Thyroid gland (tissue), 4 donors: ENCODE measurements at regions not wholly inside any gene's neighbourhood (a gene's known extent, or its start where the extent isn't known, plus 50 kb on each side); places are given as distances from the start of the nearest gene placed in this dataset.

Experiments
- POLR2A ChIP-seq, 2 donors: fragments of 450-650 bp; IDR thresholded peaks; one replicate each; pipeline ENCODE4 v1.6.1; 2017; ENCODE audit warnings: antibody characterized with exemption in 2 of 2, mild to moderate bottlenecking in 2 of 2, moderate library complexity in 1 of 2
- TF ChIP-seq, protein P1 (sequence below), 6 experiments: fragments of 200-600 bp in 3 of 6; fragments of 450-650 bp in 3 of 6; sonication (generic) in 3 of 6; IDR thresholded peaks; one replicate each; pipeline ENCODE4 v1.5.1; 2016 to 2019; ENCODE audit warnings: antibody characterized with exemption in 6 of 6, mild to moderate bottlenecking in 2 of 6, inconsistent platforms in 1 of 6, moderate library complexity in 1 of 6

DNA sequence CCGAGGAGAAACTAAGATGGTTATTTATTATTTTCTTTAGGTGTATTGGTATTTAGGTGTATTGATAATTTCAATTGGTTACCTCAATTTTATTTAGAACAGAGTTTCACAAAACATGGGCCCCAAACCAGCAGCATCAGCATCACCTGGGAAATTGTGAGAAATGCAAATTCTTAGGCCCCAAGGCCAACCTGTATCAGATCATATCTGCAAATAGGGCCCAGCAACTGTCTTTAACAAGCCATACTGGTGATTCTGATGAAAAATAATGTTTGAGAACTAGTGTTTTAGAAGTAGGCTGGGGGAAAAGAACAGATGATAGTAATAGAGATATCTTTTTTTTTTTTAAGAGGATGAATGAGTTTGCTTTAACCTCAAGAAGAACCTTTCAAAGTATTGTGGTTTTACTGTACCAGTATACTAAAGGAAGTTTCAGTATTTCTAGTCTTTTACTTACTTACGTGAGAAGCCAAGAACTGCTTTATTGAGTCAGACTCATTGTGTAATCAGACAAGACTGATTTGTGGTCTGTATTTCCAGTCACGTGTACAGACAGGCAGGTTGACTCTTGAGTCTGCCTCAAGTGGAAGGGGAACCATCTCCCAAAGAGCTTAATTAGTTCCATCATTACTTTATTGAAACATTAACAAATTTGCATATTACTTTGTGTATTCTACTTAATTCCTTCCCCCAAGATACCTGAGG lies 60.4 kb upstream of the GAREM1 start:
- TF ChIP-seq, protein P1, sequence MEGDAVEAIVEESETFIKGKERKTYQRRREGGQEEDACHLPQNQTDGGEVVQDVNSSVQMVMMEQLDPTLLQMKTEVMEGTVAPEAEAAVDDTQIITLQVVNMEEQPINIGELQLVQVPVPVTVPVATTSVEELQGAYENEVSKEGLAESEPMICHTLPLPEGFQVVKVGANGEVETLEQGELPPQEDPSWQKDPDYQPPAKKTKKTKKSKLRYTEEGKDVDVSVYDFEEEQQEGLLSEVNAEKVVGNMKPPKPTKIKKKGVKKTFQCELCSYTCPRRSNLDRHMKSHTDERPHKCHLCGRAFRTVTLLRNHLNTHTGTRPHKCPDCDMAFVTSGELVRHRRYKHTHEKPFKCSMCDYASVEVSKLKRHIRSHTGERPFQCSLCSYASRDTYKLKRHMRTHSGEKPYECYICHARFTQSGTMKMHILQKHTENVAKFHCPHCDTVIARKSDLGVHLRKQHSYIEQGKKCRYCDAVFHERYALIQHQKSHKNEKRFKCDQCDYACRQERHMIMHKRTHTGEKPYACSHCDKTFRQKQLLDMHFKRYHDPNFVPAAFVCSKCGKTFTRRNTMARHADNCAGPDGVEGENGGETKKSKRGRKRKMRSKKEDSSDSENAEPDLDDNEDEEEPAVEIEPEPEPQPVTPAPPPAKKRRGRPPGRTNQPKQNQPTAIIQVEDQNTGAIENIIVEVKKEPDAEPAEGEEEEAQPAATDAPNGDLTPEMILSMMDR (IDR thresholded peaks at IDR 0.05): no peak
- TF ChIP-seq POLR2A (IDR thresholded peaks at IDR 0.05): no peak
